SK-N-SH treated with all-trans-retinoic acid at 6 μM for 48 hours (cell line): ENCODE measurements at regions not wholly inside any gene's neighbourhood (a gene's known extent, or its start where the extent isn't known, plus 50 kb on each side); places are given as distances from the start of the nearest gene placed in this dataset.

ENCODE experiments used
- ATAC-seq: fragments of 200-7000 bp; cut with Tn5 transposase; 3 replicates; pipeline ENCODE4 v1.9.1; 2020; ENCODE audit warnings: mild to moderate bottlenecking, moderate library complexity
- ARNTL ChIP-seq: fragments of 450-650 bp; formaldehyde crosslinking; IDR thresholded peaks from 2 replicates; pipeline ENCODE4 v1.5.0; 2020; ENCODE audit warnings: low read depth, mild to moderate bottlenecking, moderate library complexity, borderline replicate concordance
- BACH2 ChIP-seq: fragments of 250-450 bp; sonication (Bioruptor Pico); IDR thresholded peaks from 2 replicates; pipeline ENCODE4 v1.9.0; 2021; ENCODE audit warnings: mild to moderate bottlenecking, borderline replicate concordance
- CREB5 ChIP-seq: fragments of 250-450 bp; sonication (Bioruptor Pico); IDR thresholded peaks from 2 replicates; pipeline ENCODE4 v1.5.1; 2020; ENCODE audit warnings: low read depth, mild to moderate bottlenecking, moderate library complexity
- CSDC2 ChIP-seq: fragments of 250-450 bp; sonication (Bioruptor Pico); IDR thresholded peaks from 2 replicates; pipeline ENCODE4 v1.5.0; 2020; ENCODE audit warnings: mild to moderate bottlenecking, moderate library complexity
- CSRNP3 ChIP-seq: fragments of 250-450 bp; sonication (Bioruptor Pico); IDR thresholded peaks from 2 replicates; pipeline ENCODE4 v1.5.1; 2021; ENCODE audit warnings: mild to moderate bottlenecking, moderate library complexity
- ESRRG ChIP-seq: fragments of 250-450 bp; sonication (Bioruptor Pico); IDR thresholded peaks from 2 replicates; pipeline ENCODE4 v1.6.1; 2021; ENCODE audit warnings: mild to moderate bottlenecking
- GLIS3 ChIP-seq: fragments of 250-450 bp; sonication (Bioruptor Pico); IDR thresholded peaks from 2 replicates; pipeline ENCODE4 v1.5.0; 2020; ENCODE audit warnings: mild to moderate bottlenecking, moderate library complexity
- ISL1 ChIP-seq: fragments of 250-450 bp; sonication (Bioruptor Pico); IDR thresholded peaks from 2 replicates; pipeline ENCODE4 v2.1.2; 2022; ENCODE audit warnings: mild to moderate bottlenecking, moderate library complexity
- OSR1 ChIP-seq: fragments of 250-450 bp; sonication (Bioruptor Pico); IDR thresholded peaks from 2 replicates; pipeline ENCODE4 v1.8.0; 2022; ENCODE audit warnings: moderate library complexity, mild to moderate bottlenecking, inconsistent platforms
- PATZ1 ChIP-seq: fragments of 250-450 bp; sonication (Bioruptor Pico); IDR thresholded peaks from 2 replicates; pipeline ENCODE4 v1.8.0; 2020; ENCODE audit warnings: mild to moderate bottlenecking, moderate library complexity, borderline replicate concordance
- POU6F1 ChIP-seq: fragments of 250-450 bp; sonication (Bioruptor Pico); IDR thresholded peaks from 2 replicates; pipeline ENCODE4 v1.8.0; 2021; ENCODE audit warnings: low read depth, mild to moderate bottlenecking, moderate library complexity, borderline replicate concordance
- RARB ChIP-seq: fragments of 250-450 bp; sonication (Bioruptor Pico); IDR thresholded peaks from 2 replicates; pipeline ENCODE4 v1.8.0; 2021; ENCODE audit warnings: mild to moderate bottlenecking, moderate library complexity
- SNAI2 ChIP-seq: fragments of 250-450 bp; sonication (Bioruptor Pico); IDR thresholded peaks from 2 replicates; pipeline ENCODE4 v1.5.0; 2020; ENCODE audit warnings: mild to moderate bottlenecking, moderate library complexity
- TCF4 ChIP-seq: fragments of 250-450 bp; sonication (Bioruptor Pico); IDR thresholded peaks from 2 replicates; pipeline ENCODE4 v1.8.0; 2021; ENCODE audit warnings: mild to moderate bottlenecking, moderate library complexity, borderline replicate concordance
- TOX ChIP-seq: fragments of 250-450 bp; sonication (Bioruptor Pico); IDR thresholded peaks from 2 replicates; pipeline ENCODE4 v1.8.0; 2021; ENCODE audit warnings: mild to moderate bottlenecking, moderate library complexity, borderline replicate concordance
- ZC3H10 ChIP-seq: fragments of 250-450 bp; sonication (Bioruptor Pico); IDR thresholded peaks from 2 replicates; pipeline ENCODE4 v1.5.1; 2021; ENCODE audit warnings: mild to moderate bottlenecking, moderate library complexity
- ZFP3 ChIP-seq: fragments of 250-450 bp; sonication (Bioruptor Pico); IDR thresholded peaks from 2 replicates; pipeline ENCODE4 v1.5.0; 2020; ENCODE audit warnings: mild to moderate bottlenecking, moderate library complexity
- ZFP30 ChIP-seq: fragments of 450-650 bp; formaldehyde crosslinking; IDR thresholded peaks from 2 replicates; pipeline ENCODE4 v1.5.0; 2022; ENCODE audit warnings: mild to moderate bottlenecking, moderate library complexity
- ZNF565 ChIP-seq: fragments of 450-650 bp; formaldehyde crosslinking; conservative IDR thresholded peaks from 2 replicates; pipeline ENCODE4 v1.5.0; 2020; ENCODE audit warnings: low read depth, mild to moderate bottlenecking, moderate library complexity
- ZNF70 ChIP-seq: fragments of 450-650 bp; formaldehyde crosslinking; IDR thresholded peaks from 2 replicates; pipeline ENCODE4 v1.5.0; 2020; ENCODE audit warnings: mild to moderate bottlenecking, moderate library complexity
- ZNF8 ChIP-seq: fragments of 450-650 bp; formaldehyde crosslinking; IDR thresholded peaks from 2 replicates; pipeline ENCODE4 v1.5.0; 2020; ENCODE audit warnings: mild to moderate bottlenecking, moderate library complexity

GRCh38 chr1:22315315-22316078 lies 136.2 kb upstream of the ZBTB40 start:
- ATAC-seq = no peak

GRCh38 chr1:22317231-22317919 lies 134.3 kb upstream of the ZBTB40 start:
- peak; percentile 74 for ATAC-seq

More at GRCh38 chr1:22315315-22316078, 136.2 kb upstream of the ZBTB40 start:
- TF ChIP-seq ZFP3 (CRISPR knock-in tag) (no peak), POU6F1 (CRISPR knock-in tag) (no peak), ZC3H10 (CRISPR knock-in tag) (no peak), BACH2 (CRISPR knock-in tag) (no peak), CSDC2 (CRISPR knock-in tag) (no peak), RARB (no peak), ESRRG (CRISPR knock-in tag) (no peak), TCF4 (CRISPR knock-in tag) (no peak)

GRCh38 chr1:22317920-22318243 lies 133.8 kb upstream of the ZBTB40 start:
- ATAC-seq = no peak
- TF ChIP-seq ZFP30 = no peak
- TF ChIP-seq ZC3H10 (CRISPR knock-in tag) = no peak
- TF ChIP-seq TOX = no peak
- TF ChIP-seq ISL1 (CRISPR knock-in tag) = no peak
- TF ChIP-seq ZNF565 (CRISPR knock-in tag) = no peak
- TF ChIP-seq ZFP3 (CRISPR knock-in tag) = no peak
- TF ChIP-seq PATZ1 (CRISPR knock-in tag) = no peak
- TF ChIP-seq CREB5 = no peak
- no peak for TF ChIP-seq ZNF8 (CRISPR knock-in tag)
- TF ChIP-seq OSR1 (CRISPR knock-in tag) = no peak
- no peak for TF ChIP-seq BACH2 (CRISPR knock-in tag)
- no peak for TF ChIP-seq GLIS3 (CRISPR knock-in tag)
- no peak for TF ChIP-seq ESRRG (CRISPR knock-in tag)
- TF ChIP-seq RARB = no peak
- TF ChIP-seq CSDC2 (CRISPR knock-in tag) = no peak
- no peak for TF ChIP-seq ZNF70 (CRISPR knock-in tag)
- TF ChIP-seq ARNTL (CRISPR knock-in tag) = no peak
- no peak for TF ChIP-seq CSRNP3 (CRISPR knock-in tag)

More at GRCh38 chr1:22317231-22317919, 134.3 kb upstream of the ZBTB40 start:
- TF ChIP-seq TOX (no peak), ZNF8 (CRISPR knock-in tag) (no peak)
- TF ChIP-seq, all 23 proteins: peak for 0

GRCh38 chr1:22318279-22318981 lies 133.2 kb upstream of the ZBTB40 start:
- ATAC-seq = peak; percentile 81
- no peak for TF ChIP-seq SNAI2
- TF ChIP-seq ISL1 (CRISPR knock-in tag) = no peak
- no peak for TF ChIP-seq ZNF565 (CRISPR knock-in tag)
- TF ChIP-seq TCF4 (CRISPR knock-in tag) = peak; percentile 52; the same call in 1 of the 2 replicates
- no peak for TF ChIP-seq CSRNP3 (CRISPR knock-in tag)
- no peak for TF ChIP-seq PATZ1 (CRISPR knock-in tag)
